H1 (cell line): ENCODE measurements at regions not wholly inside any gene's neighbourhood (a gene's known extent, or its start where the extent isn't known, plus 50 kb on each side); places are given as distances from the start of the nearest gene placed in this dataset.

Source experiments
- CTCF ChIA-PET: fragments of 300-600 bp; sonication (Branson Sonifier 250); formaldehyde crosslinking; loops from one replicate; lab custom pipeline; 2021; ENCODE audit not compliant: partially characterized antibody; lab: Charles Lee
- POLR2A ChIA-PET: fragments of 300-600 bp; sonication (Branson Sonifier 250); formaldehyde crosslinking; loops from one replicate; lab custom pipeline; 2021; ENCODE audit warnings: inconsistent platforms; ENCODE audit not compliant: partially characterized antibody; lab: Charles Lee
- DNase-seq, 2 experiments: peaks; one replicate each; pipeline versions ENCODE4 v3.0.0 to v3.0.0-alpha.2; 2010 to 2022; ENCODE audit warnings: low spot score in 2 of 2, low read depth in 1 of 2, mixed read lengths in 1 of 2
- FAIRE-seq: peaks from 2 replicates; lab custom pipeline; 2011; peaks lifted over from hg19 to GRCh38; lab: Jason Lieb, UNC
- H2AFZ ChIP-seq: 2 replicates; pipeline ENCODE4 v1.8.1; 2012; ENCODE audit warnings: low read length, inconsistent platforms
- H2AK5ac ChIP-seq: 2 replicates; pipeline ENCODE4 v1.6.1; 2013; ENCODE audit warnings: low read depth, low read length
- H2BK120ac ChIP-seq: replicated peaks from 2 replicates; pipeline ENCODE3; 2013; ENCODE audit warnings: low read depth, low read length, inconsistent platforms
- H2BK12ac ChIP-seq: 2 replicates; pipeline ENCODE4 v1.6.1; 2013; ENCODE audit warnings: low read depth, low read length
- H2BK15ac ChIP-seq: 2 replicates; pipeline ENCODE4 v1.6.1; 2013; ENCODE audit warnings: low read length
- H2BK20ac ChIP-seq: 2 replicates; pipeline ENCODE4 v1.6.1; 2013; ENCODE audit warnings: low read length
- H2BK5ac ChIP-seq: 2 replicates; pipeline ENCODE4 v1.6.1; 2013; ENCODE audit warnings: low read depth, low read length
- H3K14ac ChIP-seq: 2 replicates; pipeline ENCODE4 v1.6.1; 2013; ENCODE audit warnings: inconsistent platforms; ENCODE audit not compliant: insufficient read length
- H3K18ac ChIP-seq: 2 replicates; pipeline ENCODE4 v1.6.1; 2013; ENCODE audit warnings: low read length; ENCODE audit errors: extremely low read depth
- H3K23ac ChIP-seq: 2 replicates; pipeline ENCODE4 v1.6.1; 2013; ENCODE audit warnings: inconsistent platforms; ENCODE audit not compliant: insufficient read length
- H3K23me2 ChIP-seq: 2 replicates; pipeline ENCODE4 v1.6.1; 2013; ENCODE audit warnings: low read depth, low read length
- H3K27ac ChIP-seq: 2 replicates; pipeline ENCODE4 v1.6.1; 2011; ENCODE audit warnings: low read depth, low read length, inconsistent platforms
- H3K27me3 ChIP-seq, 4 experiments: replicated peaks in 1 of 4; 1 replicate in 1 of 4; 2 replicates in 3 of 4; pipeline versions ENCODE4 v1.6.1 to v1.8.1; 2011 to 2013; ENCODE audit warnings: low read length in 3 of 4, mild to moderate bottlenecking in 3 of 4, inconsistent platforms in 2 of 4, mixed read lengths in 2 of 4, moderate library complexity in 1 of 4; ENCODE audit not compliant: control insufficient read depth in 3 of 4, insufficient read depth in 3 of 4; ENCODE audit errors: extremely low read depth in 1 of 4
- H3K36me3 ChIP-seq, 4 experiments: 2 replicates each; pipeline versions ENCODE4 v1.6.1 to v1.8.1; 2011 to 2013; ENCODE audit warnings: mild to moderate bottlenecking in 4 of 4, low read length in 3 of 4, moderate library complexity in 2 of 4, control low read depth in 1 of 4, inconsistent platforms in 1 of 4; ENCODE audit not compliant: insufficient read depth in 4 of 4, control insufficient read depth in 2 of 4
- H3K4ac ChIP-seq: replicated peaks from 2 replicates; pipeline ENCODE3; 2013; ENCODE audit warnings: low read length, low read depth, mixed read lengths, inconsistent platforms; ENCODE audit not compliant: insufficient read length
- H3K4me1 ChIP-seq, 4 experiments: replicated peaks in 1 of 4; 1 replicate in 1 of 4; 2 replicates in 3 of 4; pipeline versions ENCODE4 v1.6.1 to v1.8.1; 2011 to 2013; ENCODE audit warnings: low read length in 3 of 4, inconsistent platforms in 2 of 4, mixed read lengths in 1 of 4; ENCODE audit not compliant: insufficient read depth in 4 of 4, control insufficient read depth in 3 of 4
- H3K4me2 ChIP-seq, 2 experiments: 2 replicates each; pipeline versions ENCODE4 v1.6.1 to v1.8.1; 2011 to 2013; ENCODE audit warnings: low read depth in 2 of 2, low read length in 2 of 2, control low read depth in 1 of 2, inconsistent platforms in 1 of 2, mild to moderate bottlenecking in 1 of 2; ENCODE audit not compliant: insufficient read depth in 1 of 2
- H3K4me3 ChIP-seq, 4 experiments: fragments of 200-600, 300-600 bp in 1 of 4; sonication (generic), shearing (Covaris generic), sonication (Bioruptor Twin) in 1 of 4; 2 replicates each; pipeline versions ENCODE4 v1.5.1 to v1.8.1; 2011 to 2016; ENCODE audit warnings: low read length in 4 of 4, low read depth in 3 of 4, control low read depth in 2 of 4, inconsistent platforms in 2 of 4, mild to moderate bottlenecking in 2 of 4, mixed read lengths in 1 of 4, moderate library complexity in 1 of 4; ENCODE audit not compliant: insufficient read depth in 2 of 4; ENCODE audit errors: extremely low read depth in 1 of 4
- H3K56ac ChIP-seq: replicated peaks from 2 replicates; pipeline ENCODE3; 2013; ENCODE audit warnings: low read depth, mild to moderate bottlenecking, mixed read lengths, low read length, inconsistent platforms; ENCODE audit not compliant: insufficient read length
- H3K79me1 ChIP-seq: 2 replicates; pipeline ENCODE4 v1.6.1; 2013; ENCODE audit warnings: low read depth, low read length, control low read depth
- H3K79me2 ChIP-seq, 2 experiments: 2 replicates each; pipeline versions ENCODE4 v1.6.1 to v1.8.1; 2012 to 2013; ENCODE audit warnings: low read length in 2 of 2, mild to moderate bottlenecking in 2 of 2, inconsistent platforms in 1 of 2; ENCODE audit not compliant: insufficient read depth in 2 of 2, control insufficient read depth in 1 of 2
- H3K9ac ChIP-seq, 4 experiments: replicated peaks in 1 of 4; 1 replicate in 1 of 4; 2 replicates in 3 of 4; pipeline versions ENCODE4 v1.6.1 to v1.8.1; 2011 to 2013; ENCODE audit warnings: low read depth in 3 of 4, low read length in 3 of 4, control low read depth in 2 of 4, mild to moderate bottlenecking in 2 of 4, moderate library complexity in 2 of 4, inconsistent platforms in 1 of 4; ENCODE audit errors: extremely low read depth in 1 of 4
- H3K9me3 ChIP-seq, 2 experiments: 2 replicates each; pipeline versions ENCODE4 v1.6.1 to v1.8.1; 2012 to 2013; ENCODE audit warnings: mild to moderate bottlenecking in 2 of 2, moderate library complexity in 2 of 2, control low read depth in 1 of 2, inconsistent platforms in 1 of 2, low read depth in 1 of 2, low read length in 1 of 2, mixed read lengths in 1 of 2; ENCODE audit not compliant: insufficient read depth in 2 of 2
- H4K20me1 ChIP-seq, 2 experiments: replicated peaks in 1 of 2; 2 replicates each; pipeline versions ENCODE3 to v1.8.1; 2011 to 2013; ENCODE audit warnings: inconsistent platforms in 2 of 2, low read length in 2 of 2, mild to moderate bottlenecking in 1 of 2; ENCODE audit not compliant: insufficient read depth in 2 of 2, control insufficient read depth in 1 of 2
- H4K5ac ChIP-seq: 2 replicates; pipeline ENCODE4 v1.6.1; 2013; ENCODE audit warnings: low read length, low read depth, mixed read lengths, inconsistent platforms; ENCODE audit not compliant: insufficient read length
- H4K8ac ChIP-seq: 2 replicates; pipeline ENCODE4 v1.8.0; 2013; ENCODE audit warnings: mild to moderate bottlenecking, moderate library complexity, low read length, inconsistent platforms; ENCODE audit not compliant: insufficient read depth; ENCODE audit errors: extremely low read depth
- H4K91ac ChIP-seq: replicated peaks from 2 replicates; pipeline ENCODE3; 2013; ENCODE audit warnings: low read length, mixed read lengths, inconsistent platforms; ENCODE audit not compliant: insufficient read length
- RNF2 ChIP-seq: fragments of 200-900, 300-1000 bp; sonication (generic); IDR thresholded peaks from 2 replicates; pipeline ENCODE4 v1.7.1; 2016; ENCODE audit warnings: borderline replicate concordance, low read depth, mild to moderate bottlenecking, antibody characterized with exemption, low read length; ENCODE audit not compliant: poor library complexity, severe bottlenecking; ENCODE audit errors: missing control alignments
- TCF12 ChIP-seq: IDR thresholded peaks from 2 replicates; pipeline ENCODE4 v1.6.1; 2011; ENCODE audit warnings: low read depth, mild to moderate bottlenecking, low read length
- YY1 ChIP-seq: IDR thresholded peaks from 2 replicates; pipeline ENCODE4 v1.6.1; 2011; ENCODE audit warnings: low read depth, mild to moderate bottlenecking, low read length
- WGBS, 2 experiments: shearing (Covaris generic) in 1 of 2; methylation state at CpG; one replicate each; pipeline versions ENCODE4 v1.1.6 to v1.1.7; 2013 to 2015; ENCODE audit warnings: low lambda C conversion rate in 2 of 2, mixed read lengths in 2 of 2, inconsistent platforms in 1 of 2, low coverage in 1 of 2, missing lambda C conversion rate in 1 of 2; ENCODE audit not compliant: insufficient replicate concordance in 2 of 2, insufficient coverage in 1 of 2, insufficient read length in 1 of 2; ENCODE audit errors: extremely low coverage in 1 of 2, missing lambda C conversion rate in 1 of 2; 5-methylcytosine and 5-hydroxymethylcytosine counted together

- Histone ChIP-seq H4K5ac (no peak overlapping the region), H3K27me3 (no peaks in the 10 kb centered on the region), H3K9ac (no peak overlapping the region), H3K4me3 (no peak overlapping the region), H4K8ac (no peak overlapping the region), H3K79me2 (no peaks in the 10 kb centered on the region), H4K20me1 (no peaks in the 10 kb centered on the region), H2AK5ac (no peak overlapping the region), H3K14ac (no peak overlapping the region), H3K36me3 (no peaks in the 10 kb centered on the region), H3K4ac (no peak overlapping the region), H3K79me1 (no peaks in the 10 kb centered on the region), H2BK12ac (no peak overlapping the region), H3K27ac (peak overlapping the region; percentile 58; the same call in 1 of the 2 replicates), H3K23ac (no peak overlapping the region), H3K23me2 (peaks cover 2% of the 10 kb centered on the region; the same call in 1 of the 2 replicates), H3K56ac (no peak overlapping the region), H2AFZ (peak overlapping the region; percentile 74; the same call in 1 of the 2 replicates), H3K4me2 (peak overlapping the region in 1 of 2 experiments; percentile 29; a peak in 1 of 4 replicates), H3K4me1 (peaks cover 0 to 2% (median 0%) of the 10 kb centered on the region in 4 experiments; a peak in 2 of 7 replicates), H3K18ac (no peak overlapping the region), H2BK15ac (no peak overlapping the region), H2BK20ac (no peak overlapping the region), H2BK5ac (no peak overlapping the region), H3K9me3 (no peaks in the 10 kb centered on the region), H2BK120ac (no peak overlapping the region), H4K91ac (no peak overlapping the region)
- ChIA-PET CTCF (no interaction called here), POLR2A (no interaction called here)
- no peak for DNase-seq
- peak; percentile 69 for FAIRE-seq
- 86% methylated on average over 3 of the region's 3 CpGs; no CpG with 5 or more reads in 1 of the 2 experiments for WGBS, 2 experiments
- TF ChIP-seq RNF2 (no peak), YY1 (no peak), TCF12 (no peak)
These were observed 1483.0 kb downstream of the CDH8 start for GRCh38 chr16:60553090-60553757.
